22Rv1 (cell line): ENCODE measurements at regions not wholly inside any gene's neighbourhood (a gene's known extent, or its start where the extent isn't known, plus 50 kb on each side); places are given as distances from the start of the nearest gene placed in this dataset.

ENCODE experiments used
- CTCF ChIP-seq: fragments of 450-650 bp; IDR thresholded peaks from 2 replicates; pipeline ENCODE4 v1.5.1; 2017; ENCODE audit warnings: mild to moderate bottlenecking
- ZFX ChIP-seq: fragments of 450-650 bp; IDR thresholded peaks from 2 replicates; pipeline ENCODE4 v1.6.1; 2017; ENCODE audit warnings: antibody characterized with exemption, borderline replicate concordance

- TF ChIP-seq CTCF, result no peak
- TF ChIP-seq ZFX, result no peak
These were observed 117.6 kb upstream of the PHACTR1 start for GRCh38 chr6:12598919-12599318.
